ENCODE measurements at regions not wholly inside any gene's neighbourhood (a gene's known extent, or its start where the extent isn't known, plus 50 kb on each side); places are given as distances from the start of the nearest gene placed in this dataset.
A peak's percentile ranks its signal among the peaks of the same experiment; 100 is the strongest.
"Not testable (repeated sequence)": the region's sequence is repeated elsewhere in the genome, so short reads cannot be mapped to it uniquely, and the experiment has no call there.

DNA sequence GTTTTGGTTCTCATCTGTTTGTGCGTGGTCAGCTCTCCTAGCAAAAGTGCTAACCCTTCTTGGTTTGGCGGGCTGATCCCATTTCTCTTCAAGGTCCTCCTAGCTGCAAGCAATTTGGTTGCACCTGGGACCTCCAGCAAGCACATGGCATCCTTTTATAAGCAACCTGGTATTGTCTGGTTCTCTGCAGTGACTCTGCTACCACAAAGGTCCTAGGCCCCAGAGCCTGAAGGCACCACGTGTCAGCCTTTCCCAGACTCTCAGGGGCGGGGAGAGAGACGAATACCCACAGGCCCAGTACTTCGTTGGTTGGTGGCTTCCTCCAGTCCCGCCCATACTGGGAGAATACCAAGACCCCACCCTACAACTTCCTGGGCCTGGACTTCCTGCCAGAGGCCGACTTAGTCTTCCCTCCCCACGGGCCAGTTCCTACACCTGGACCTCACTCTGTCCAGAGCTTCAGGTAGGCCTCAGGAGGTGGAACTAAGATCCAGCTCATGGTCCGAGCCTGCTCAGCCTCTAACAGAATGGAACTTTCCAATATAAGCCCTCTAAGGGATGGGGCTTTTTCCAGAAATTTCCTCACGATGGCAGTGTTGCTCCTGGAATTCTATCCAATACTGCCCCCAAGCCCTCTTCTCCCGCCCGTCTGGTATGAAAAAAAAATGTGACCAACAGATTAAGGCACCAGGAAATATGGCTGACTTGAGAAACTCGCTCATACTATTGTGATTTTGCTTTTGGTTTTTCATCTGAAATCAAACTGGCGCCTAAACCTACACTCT, 192.5 kb upstream of the STK26 start:
- DNase-seq: peak; percentile 41

DNA sequence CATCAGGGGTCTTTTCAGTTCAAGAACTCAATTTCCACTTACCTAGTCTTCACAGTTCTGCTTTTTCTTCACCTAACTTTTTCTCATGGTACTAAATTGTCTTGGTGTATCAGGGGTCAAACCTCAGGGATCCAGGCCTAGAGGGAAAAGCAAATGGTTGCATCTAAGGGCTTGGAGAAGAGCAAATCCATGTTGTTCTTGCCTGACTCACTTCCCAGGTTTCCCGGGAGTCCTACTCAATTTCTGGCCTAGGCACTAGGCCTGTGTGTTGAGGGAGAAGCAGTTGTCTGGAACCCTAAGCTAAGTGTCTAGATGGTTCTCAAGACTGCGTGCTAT, 191.9 kb upstream of the STK26 start:
- no peak for DNase-seq

- DNase-seq: no peak
Measured at GRCh38 chrX:131836161-131836560, 186.9 kb upstream of the STK26 start.

GRCh38 chrX:131837325-131837724, 185.8 kb upstream of the STK26 start:
- DNase-seq: no peak

- DNase-seq: no peak
Measured at GRCh38 chrX:131840799-131841495, 182.2 kb upstream of the STK26 start.

- DNase-seq: peak; percentile 22
Measured at GRCh38 chrX:131841496-131842437, 181.3 kb upstream of the STK26 start.

DNA sequence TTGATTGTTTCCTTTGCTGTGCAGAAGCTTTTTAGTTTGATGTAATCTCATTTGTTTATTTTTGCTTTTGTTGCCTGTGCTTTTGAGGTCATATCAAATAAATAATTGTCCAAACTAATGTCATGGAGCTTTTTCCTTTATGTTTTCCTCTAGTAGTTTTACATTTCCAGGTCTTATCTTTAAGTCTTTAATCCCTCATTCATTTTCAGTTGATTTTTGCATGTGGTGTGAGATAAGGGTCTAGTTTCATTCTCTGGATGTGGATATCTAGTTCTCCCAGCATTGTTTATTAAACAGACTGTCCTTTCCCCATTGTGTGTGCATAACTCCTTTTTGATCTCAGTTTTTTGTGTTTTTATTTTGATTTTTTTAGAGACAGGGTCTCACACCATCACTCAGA, 179.1 kb upstream of the STK26 start:
- DNase-seq: no peak

DNA sequence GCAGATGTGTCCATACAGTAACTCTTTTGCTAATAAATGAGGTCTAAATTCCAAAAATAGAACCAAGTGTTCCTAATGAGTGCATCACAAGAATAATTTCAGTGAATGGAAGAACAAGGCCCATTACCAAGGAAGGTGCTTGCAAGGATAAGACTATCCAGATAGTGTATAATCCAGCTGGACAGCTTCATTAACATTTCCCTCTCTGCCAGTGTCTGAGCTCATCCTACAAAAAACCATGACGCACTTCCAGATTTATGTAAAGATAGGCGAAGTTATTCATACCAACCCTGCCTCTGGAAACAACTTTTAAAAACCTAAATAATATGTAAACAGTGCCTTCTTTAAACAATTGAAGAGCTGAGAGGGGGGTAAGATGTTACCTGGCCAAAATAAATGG, 177.9 kb upstream of the STK26 start:
- no peak for DNase-seq

GRCh38 chrX:131845771-131846170, 177.3 kb upstream of the STK26 start:
- no peak for DNase-seq

DNA sequence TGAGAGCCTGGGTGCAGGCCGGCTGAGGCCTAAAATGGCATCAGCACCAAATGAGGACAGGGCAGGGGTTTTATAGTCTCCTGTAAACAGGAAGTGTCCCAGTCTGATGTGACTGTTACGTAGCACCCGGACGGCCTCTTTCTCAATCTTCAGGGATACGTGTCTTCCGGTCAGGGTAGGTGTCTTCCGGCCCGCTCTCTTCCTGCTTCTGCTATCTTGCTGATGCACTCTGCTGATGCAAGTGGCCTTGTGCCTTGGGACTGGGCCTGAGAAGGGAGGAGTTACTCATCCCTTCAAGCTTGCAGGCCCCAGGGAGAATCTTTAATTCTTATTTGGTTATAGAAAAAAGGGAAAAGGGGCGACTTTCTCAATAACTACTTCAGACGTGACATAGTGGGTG, 172.1 kb upstream of the STK26 start:
- DNase-seq: not testable (repeated sequence)

DNA sequence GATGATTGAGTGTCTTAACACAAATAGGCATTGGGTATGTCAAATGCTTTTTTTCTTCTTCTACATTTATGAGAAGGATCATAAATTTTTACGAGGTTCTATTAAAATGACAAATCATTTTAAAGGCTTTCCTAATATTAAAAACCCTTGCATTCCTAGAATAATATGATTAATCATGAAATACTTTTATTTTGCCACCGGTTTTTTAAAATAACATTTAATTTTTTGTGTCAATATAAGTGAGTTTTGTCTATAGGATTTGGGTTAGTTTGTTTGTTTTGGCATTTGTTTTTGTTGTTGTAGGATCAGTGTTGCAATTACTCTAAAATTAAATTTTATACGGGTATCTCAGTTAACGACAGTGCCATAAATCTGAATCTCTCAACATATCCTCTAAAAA, 169.7 kb upstream of the STK26 start:
- no peak for DNase-seq

DNA sequence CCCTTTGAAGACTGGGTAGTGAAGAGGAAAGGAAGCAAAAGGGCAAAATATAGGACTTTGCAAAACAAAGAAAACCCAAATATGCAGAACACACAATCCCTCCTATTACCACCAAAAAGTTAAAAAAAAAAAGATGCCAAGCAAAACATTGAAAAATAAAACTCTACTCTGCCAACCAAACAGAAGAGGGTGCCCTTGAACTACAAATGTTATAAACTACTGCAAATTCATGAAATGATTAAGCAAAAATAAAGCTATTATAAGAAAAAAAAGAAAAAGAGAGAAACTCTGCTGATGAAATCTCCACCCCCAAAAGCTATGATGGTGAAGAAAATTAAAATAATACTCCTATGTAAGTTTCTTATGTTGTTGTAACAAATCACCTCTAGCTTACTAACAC, 168.5 kb upstream of the STK26 start:
- DNase-seq: no peak

DNA sequence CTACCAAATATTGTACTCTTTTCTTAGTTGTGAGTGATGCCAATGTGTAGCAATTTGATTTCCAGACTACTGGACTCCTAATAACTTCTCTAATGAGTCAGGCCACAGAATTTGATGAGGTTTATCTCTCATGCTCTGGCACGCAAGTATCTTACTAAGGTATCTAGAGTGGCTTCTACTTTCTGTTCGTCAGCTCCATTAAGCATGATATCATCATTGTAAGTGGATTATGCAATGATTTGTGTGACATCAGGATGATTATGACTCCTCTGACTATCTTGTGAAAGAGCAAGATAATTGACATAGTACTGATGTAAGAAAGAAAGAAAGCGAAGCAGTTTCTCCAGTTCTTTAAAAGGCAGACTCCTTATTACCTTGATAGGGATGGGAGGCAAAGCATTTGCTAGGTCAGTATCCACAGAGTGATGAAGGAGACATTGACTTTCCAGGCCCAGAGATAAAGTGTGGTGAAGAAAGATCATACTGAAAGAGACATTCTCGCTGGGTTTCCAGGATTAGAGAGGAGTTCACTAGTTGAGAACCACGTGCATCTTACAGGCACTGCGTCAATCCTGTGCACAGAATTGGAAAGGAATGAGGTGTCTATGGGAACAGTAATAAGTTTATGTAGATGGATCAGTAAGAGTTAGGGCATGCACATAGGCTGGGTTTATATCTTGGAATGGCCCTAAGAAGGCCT, 161.9 kb upstream of the STK26 start:
- DNase-seq: no peak

GRCh38 chrX:131862321-131862720, 160.8 kb upstream of the STK26 start:
- no peak for DNase-seq

DNA sequence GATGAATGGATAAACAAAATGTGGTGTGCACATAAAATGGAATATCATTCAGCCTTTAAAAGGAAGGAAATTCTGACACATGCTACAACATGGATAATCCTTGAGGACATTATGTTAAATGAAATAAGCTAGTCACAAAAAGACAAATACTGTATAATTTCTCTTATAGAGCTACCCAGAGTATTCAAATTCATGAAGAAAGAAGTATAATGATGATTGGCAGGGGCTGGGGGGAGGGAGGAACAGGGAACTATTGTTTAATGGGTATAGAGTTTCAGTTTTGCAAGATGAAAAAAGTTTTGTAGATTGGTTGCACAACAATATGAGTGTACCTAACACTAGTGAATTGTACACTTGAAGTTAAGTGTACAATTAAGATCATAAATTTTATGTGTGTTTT, 153.9 kb upstream of the STK26 start:
- no peak for DNase-seq

- DNase-seq: no peak
Measured at GRCh38 chrX:131874300-131874699, 148.8 kb upstream of the STK26 start.

GRCh38 chrX:131875827-131876226, 147.3 kb upstream of the STK26 start:
- not testable (repeated sequence) for DNase-seq

- no peak for DNase-seq
Measured at GRCh38 chrX:131881194-131881593, 141.9 kb upstream of the STK26 start.

GRCh38 chrX:131885042-131885441, 138.1 kb upstream of the STK26 start:
- DNase-seq: not testable (repeated sequence)

GRCh38 chrX:131893857-131894256, 129.2 kb upstream of the STK26 start:
- not testable (repeated sequence) for DNase-seq

DNA sequence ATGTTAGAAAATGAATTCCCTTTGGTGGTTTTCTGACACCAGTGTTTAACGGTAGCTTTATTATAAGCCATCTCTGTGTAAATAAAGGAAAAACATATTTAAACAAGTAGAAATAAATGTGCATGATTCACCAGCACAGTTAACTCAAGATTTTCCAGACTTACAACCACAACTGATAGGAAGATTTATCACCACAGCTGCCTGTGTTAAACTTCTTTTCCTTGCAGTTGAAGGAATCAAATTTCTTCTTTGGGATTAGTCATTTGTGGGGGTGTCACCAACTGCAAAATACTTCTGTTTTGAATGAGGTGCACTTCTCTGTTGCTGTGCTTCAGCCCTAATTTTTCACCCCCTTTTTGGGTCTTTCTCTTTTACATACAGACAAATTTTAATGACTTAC, 128.1 kb upstream of the STK26 start:
- no peak for DNase-seq

DNA sequence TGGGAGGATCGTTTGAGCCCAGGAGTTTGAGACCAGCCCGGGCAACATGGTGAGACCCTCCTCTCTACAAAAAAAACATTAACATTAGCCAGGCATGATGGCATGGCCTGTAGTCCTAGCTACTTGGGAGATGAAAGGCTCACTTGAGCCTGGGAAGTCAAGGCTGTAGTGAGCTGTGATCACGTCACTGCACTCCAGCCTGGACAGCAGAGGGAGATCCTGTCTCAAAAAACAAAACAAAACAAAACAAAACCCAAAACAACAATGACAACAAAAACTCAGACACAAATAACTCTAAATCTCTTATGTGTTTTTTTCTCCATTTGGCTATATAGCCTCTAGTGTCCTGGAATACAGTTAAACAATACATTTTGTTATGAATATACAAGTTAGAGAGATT, 127.3 kb upstream of the STK26 start:
- DNase-seq: no peak

DNA sequence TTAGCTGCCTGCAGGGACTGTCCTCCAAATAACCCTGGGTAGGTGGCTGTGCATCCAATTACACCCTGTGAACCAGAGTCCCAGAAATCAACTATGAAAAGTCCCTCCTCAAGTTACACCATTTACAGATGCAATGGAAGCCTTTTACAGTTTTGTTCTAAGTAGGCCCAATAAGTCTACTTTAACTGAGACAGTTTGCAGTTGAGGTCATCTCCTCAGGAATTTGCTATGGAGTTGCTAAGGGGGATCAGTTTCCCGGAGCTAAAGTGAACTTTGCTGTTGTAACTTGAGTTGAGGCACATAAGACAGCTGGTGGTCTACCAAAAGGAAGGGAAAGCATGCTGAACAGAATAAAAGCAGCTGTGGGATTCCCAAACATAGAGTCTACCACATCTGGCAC, 121.6 kb upstream of the STK26 start:
- DNase-seq: peak; percentile 3
